RWPE1 (cell line): ENCODE measurements at regions not wholly inside any gene's neighbourhood (a gene's known extent, or its start where the extent isn't known, plus 50 kb on each side); places are given as distances from the start of the nearest gene placed in this dataset.

Source experiments
- CTCF ChIA-PET: fragments of 350-600 bp; sonication (Branson Sonifier 250); formaldehyde crosslinking; extraction: SDS; loops from one replicate; lab custom pipeline; 2021; lab: Yijun Ruan, JAX
- POLR2A ChIA-PET: fragments of 400-600 bp; formaldehyde crosslinking; extraction: SDS; loops from one replicate; lab custom pipeline; 2020; ENCODE audit warnings: antibody characterized with exemption; ENCODE audit not compliant: low non-redundant PET; lab: Yijun Ruan, JAX
- DNase-seq: peaks from one replicate; pipeline ENCODE4 v3.0.0; 2012; ENCODE audit warnings: low spot score
- H3K27ac ChIP-seq: fragments of 450-650 bp; 2 replicates; pipeline ENCODE4 v1.5.1; 2017
- TF ChIP-seq, protein P1 (sequence below): fragments of 450-650 bp; conservative IDR thresholded peaks from 2 replicates; pipeline ENCODE4 v1.5.1; 2017; ENCODE audit warnings: low read depth, mild to moderate bottlenecking

DNA sequence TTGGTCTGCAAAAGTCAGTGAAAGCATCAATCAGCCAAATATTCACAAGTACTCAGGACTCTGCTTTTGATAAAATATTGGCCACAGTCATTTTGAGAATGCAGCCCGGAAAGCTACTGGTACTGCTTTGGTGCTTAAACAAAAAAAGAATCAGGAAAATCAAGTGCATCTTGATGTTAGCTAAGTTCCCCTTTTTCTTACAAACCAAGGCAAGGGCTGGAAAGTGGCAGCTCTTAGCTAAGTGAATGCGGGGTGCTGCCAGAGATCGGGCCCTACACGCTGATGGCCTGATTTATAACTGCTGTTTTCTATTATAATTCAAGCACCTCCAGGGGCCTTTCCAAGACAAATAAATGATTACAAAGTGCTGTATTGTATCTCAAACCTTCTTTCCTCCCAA lies 136.8 kb upstream of the MGMT start:
- CTCF ChIA-PET: no interaction called here
- TF ChIP-seq, protein P1, sequence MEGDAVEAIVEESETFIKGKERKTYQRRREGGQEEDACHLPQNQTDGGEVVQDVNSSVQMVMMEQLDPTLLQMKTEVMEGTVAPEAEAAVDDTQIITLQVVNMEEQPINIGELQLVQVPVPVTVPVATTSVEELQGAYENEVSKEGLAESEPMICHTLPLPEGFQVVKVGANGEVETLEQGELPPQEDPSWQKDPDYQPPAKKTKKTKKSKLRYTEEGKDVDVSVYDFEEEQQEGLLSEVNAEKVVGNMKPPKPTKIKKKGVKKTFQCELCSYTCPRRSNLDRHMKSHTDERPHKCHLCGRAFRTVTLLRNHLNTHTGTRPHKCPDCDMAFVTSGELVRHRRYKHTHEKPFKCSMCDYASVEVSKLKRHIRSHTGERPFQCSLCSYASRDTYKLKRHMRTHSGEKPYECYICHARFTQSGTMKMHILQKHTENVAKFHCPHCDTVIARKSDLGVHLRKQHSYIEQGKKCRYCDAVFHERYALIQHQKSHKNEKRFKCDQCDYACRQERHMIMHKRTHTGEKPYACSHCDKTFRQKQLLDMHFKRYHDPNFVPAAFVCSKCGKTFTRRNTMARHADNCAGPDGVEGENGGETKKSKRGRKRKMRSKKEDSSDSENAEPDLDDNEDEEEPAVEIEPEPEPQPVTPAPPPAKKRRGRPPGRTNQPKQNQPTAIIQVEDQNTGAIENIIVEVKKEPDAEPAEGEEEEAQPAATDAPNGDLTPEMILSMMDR: no peak

DNA sequence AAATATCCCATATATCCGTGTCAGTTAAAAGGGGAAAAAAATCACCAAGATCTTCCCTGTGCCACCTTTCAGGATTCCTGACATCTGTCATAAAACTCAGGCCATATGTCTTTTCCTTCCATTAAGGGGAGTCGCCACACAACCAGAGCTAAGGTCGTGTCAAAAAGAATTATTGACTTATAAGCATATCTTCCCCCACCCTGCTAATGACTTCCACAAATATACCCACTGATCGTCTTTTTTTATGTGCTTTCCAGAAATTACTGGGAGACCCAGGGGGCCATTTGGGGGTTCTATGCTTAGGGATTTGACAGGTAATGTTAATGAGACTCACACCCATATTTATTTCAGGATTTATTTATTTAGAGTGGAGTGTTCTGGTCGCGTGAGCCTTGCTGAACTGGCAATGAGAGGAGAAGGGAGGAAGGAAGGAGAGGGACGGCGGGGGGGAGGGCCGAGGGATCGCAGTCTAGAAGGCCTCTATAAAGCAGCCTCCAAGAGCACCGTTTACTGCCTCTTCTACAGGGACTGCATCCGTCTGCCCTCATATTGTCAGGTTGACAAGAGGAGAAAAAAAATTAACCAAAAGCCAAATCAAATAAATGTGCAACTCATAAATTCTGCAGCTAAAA lies 135.7 kb upstream of the MGMT start:
- no peak for DNase-seq
- no peak overlapping the region for H3K27ac ChIP-seq

More for the DNA sequence above, 136.8 kb upstream of the MGMT start:
- no peak overlapping the region for H3K27ac ChIP-seq
- no peak for DNase-seq
- POLR2A ChIA-PET: no interaction called here

DNA sequence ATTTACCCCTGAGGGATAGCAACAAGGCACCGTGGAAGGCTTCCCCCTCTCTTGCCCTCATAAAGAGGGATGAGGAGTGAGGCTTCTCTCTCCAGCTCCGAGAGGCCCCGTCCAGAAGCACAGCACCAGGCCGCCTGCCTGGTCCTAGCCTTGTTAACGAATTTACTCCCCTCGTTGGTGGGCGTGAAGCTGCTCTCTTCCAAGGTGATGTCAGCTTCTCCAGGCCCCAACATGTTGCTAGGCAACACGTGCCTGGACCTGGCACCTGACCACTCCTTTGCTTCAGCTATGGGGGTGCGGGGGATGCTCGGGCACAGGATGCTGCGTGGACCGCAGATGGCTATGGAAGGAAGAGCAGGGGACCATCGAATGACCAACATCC lies 135.2 kb upstream of the MGMT start:
- TF ChIP-seq, protein P1: no peak
- CTCF ChIA-PET: no interaction called here

More for the DNA sequence above, 135.7 kb upstream of the MGMT start:
- POLR2A ChIA-PET: no interaction called here
- CTCF ChIA-PET: no interaction called here
- TF ChIP-seq, protein P1: no peak

DNA sequence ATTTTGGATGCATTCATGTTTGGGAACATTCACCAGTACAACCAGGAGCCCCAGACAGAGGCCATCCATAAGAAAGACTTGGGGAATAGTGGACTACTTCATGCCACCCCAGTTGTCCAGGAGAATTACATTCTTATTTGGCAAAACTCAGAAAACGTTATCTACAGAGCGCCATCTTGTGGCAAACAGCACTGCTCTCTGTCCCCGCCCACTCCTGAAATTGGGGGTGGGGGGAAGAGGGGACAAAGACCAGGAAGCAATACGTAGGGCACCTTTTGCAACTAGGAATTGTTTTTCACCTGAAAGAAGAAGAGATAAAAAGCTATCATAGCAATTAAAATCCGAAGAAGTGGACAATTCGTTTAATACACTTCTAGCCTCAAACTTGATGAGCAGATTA lies 134.6 kb upstream of the MGMT start:
- ChIA-PET POLR2A (no interaction called here), CTCF (interaction anchor here (0.6 kb wide), 1 partner anchor 234 kb away, joined by 3 read pairs; no protein-coding TSS in a partner anchor)
- DNase-seq: no peak
- TF ChIP-seq, protein P1: no peak
- H3K27ac ChIP-seq: no peak overlapping the region

More for the DNA sequence above, 135.2 kb upstream of the MGMT start:
- POLR2A ChIA-PET: no interaction called here
- DNase-seq: no peak
- no peak overlapping the region for H3K27ac ChIP-seq

DNA sequence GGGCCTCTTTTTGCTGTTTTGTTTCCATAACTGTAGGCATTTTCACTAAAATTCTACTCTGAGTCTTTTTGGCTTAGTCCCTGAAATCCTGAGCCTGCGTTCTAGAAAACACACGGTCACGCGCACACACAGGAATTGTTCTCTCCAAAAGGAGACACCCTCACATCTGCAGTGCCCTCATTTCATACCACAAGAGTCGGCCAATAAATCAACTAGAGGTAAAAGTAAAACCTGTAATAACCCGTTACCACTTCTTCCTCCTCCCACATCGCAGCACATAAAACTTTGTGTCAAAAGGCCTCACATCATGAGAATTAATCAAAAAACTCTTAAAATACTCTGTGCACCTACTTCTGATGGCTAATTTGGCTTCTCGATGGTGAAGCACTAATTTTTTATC lies 133.3 kb upstream of the MGMT start:
- POLR2A ChIA-PET: no interaction called here
- DNase-seq: no peak
- H3K27ac ChIP-seq: no peak overlapping the region
- TF ChIP-seq, protein P1: no peak
- CTCF ChIA-PET: interaction anchor here (0.6 kb wide), 1 partner anchor 1554 kb away, joined by 3 read pairs; no protein-coding TSS in a partner anchor

DNA sequence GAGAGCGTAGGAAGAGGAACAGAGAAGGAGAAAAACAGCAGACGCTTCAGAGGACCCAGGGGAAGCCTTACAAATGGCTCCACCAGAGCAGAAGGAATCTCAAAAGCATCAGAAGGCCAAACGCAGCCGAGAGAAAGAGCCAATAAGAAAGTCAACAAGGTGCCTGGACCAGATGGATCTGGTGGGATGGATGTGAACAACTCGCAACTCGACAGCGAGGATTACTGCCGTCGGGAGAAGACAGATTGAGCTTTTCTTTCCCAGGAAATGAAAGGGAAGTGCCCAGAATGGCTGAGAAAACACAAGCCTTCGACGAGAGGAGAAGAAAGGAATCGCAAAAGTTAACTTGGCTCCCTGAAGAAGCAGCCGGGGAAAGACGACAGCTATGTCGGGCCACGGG lies 132.8 kb upstream of the MGMT start:
- DNase-seq: no peak
- no peak overlapping the region for H3K27ac ChIP-seq
- CTCF ChIA-PET: interaction anchor here (0.7 kb wide), 1 partner anchor 857 kb away, joined by 7 read pairs; no protein-coding TSS in a partner anchor
- TF ChIP-seq, protein P1: no peak
- POLR2A ChIA-PET: no interaction called here
